Suppressor macrophage (primary cell): ENCODE measurements at regions not wholly inside any gene's neighbourhood (a gene's known extent, or its start where the extent isn't known, plus 50 kb on each side); places are given as distances from the start of the nearest gene placed in this dataset.

Experiments
- DNase-seq, 4 experiments: peaks; one replicate each; pipeline ENCODE4 v3.0.0-alpha.2; 2020 to 2022

DNA sequence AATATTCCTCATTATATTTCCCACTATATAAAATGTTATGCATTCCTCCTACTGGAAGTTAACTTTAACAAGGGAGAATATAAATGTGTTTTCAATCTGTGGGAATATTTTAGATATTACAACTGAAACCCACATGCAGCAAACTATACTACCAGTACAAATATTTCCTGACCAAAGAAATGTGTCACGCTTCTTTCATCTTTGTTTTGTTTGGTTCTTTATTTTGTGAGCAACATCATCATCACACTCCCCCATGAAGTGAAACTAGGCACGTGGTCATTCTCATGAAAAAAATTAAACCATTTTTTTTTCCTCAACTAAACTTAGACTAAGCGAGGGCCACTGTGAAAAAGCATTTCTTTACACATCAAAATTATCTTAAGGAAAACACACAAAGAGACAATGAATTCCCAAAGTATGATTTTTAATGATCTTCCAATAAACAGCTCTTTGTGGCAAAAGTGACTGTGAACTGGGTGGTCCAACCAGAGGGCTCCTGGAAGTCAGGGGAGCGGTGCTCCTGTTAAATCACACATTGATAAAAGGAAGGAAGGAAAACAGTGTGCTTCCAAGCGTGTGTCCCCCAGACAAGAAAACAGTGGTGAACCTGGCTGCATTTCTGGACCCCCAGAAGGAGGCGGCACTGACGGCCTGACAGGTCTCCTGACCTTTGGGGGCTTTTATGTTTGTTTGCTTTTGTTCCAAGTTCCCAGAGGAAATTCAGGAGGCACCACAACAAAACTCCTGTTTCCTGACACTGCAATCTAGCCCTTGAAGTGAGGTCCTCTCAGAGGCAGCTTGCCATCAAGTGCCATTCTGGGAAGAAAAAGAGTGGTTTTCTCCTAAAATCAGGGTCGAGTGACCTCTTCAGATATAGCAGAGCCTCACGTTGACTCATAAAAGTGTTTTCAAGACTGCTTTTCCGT, 166.8 kb upstream of the FOXQ1 start:
- DNase-seq = no peak

DNA sequence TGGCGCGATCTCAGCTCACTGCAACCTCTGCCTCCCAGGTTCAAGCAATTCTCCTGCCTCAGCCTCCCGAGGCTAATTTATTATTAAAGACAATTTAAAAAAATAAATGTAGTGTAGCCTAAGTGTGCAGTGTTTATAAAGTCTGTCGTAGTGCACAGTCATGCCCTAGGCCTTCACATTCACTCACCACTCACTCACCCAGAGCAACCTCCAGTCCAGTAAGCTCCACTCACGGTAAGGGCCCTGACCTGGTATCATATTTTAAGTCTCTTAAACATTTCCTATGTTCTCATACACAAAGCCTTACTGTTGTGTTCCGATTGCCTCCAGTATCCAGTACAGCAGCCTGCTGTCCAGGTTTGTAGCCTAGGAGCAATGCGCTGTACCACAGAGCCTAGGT, 168.2 kb upstream of the FOXQ1 start:
- DNase-seq = no peak

DNA sequence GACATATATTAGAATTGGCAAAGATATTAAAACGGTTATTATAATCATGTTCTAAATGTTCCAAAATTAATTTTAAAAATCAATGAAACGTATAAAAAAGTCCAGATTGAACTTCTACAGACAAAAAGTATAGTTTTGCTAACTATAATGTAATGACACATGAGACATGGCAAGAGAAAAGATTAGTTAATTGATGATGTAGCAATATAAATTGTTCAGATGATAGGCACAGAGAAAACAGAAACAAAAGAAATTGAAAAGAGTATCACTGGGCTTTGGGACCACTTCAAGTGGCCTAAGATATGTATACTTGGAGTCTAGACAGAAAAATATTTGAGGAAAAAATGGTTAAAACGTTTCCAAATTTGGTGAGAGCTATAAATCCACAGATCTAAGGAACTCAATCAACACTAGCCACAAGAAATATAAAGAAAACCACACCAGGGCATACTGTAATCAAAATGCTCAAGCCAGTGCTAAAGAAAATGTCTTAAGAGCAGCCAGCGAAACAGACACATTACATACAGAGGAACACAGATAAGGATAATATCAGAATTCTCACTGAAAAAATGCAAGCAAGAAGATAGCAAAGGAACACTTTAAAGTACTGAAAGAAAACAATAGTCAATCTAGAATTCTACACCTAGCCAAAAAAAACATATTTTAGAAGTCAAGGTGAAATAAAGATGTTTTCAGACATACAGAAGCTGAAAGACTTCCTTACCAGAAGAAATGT, 172.6 kb upstream of the FOXQ1 start:
- no peak for DNase-seq

DNA sequence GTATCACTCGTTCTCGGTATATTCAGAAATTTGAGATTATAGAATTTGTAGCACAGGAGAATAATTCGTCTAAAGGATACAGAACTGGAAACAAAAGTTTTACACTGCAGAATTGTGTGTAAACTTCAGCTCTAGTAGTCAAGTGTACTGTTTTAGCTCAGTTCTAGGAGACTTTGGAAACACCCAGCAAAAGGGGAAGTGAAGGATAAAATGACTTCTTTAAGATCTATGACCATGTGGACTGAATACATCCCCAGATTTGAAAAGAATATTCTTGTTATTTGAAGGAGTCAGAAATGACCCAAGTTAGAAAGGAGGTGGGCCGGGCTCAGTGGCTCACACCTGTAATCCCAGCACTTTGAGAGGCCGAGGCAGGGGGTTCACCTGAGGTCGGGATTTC, 174.0 kb upstream of the FOXQ1 start:
- DNase-seq = no peak

DNA sequence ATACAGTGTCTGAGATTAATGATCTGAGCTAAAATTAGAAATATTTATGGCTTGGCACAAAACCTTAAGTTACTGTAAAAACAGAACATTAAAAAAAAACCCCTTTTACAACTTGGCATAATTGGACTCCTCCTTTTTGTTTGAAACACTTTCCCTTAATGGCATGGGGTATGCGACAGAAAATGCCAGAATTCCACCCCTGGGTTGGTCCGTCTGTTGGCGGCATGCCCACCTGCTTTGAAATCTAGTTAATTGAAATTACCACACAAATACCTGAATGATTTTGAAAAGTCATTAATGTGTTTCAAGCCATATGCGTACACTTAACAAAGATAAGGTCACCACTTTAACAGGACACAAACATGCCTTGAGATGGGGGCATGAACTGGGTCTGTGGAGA, 175.1 kb upstream of the FOXQ1 start:
- DNase-seq = no peak

DNA sequence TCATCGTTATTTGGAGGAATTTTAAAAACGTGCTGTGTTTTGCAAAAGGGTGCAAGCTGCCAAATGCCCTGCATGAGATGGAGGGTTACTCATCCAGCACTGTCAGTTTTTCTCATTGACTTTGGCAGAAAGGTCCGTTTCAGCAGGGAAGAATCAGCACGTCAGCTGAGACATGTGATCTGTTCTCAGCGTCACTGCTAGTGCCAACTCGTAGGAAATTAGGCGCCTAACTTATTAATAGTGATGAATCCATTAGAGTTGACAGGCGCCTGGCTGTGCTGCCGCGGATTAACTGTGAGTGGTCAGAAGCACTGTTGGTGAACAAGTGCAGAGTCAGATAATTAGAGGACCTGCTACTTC, 175.5 kb upstream of the FOXQ1 start:
- no peak for DNase-seq

DNA sequence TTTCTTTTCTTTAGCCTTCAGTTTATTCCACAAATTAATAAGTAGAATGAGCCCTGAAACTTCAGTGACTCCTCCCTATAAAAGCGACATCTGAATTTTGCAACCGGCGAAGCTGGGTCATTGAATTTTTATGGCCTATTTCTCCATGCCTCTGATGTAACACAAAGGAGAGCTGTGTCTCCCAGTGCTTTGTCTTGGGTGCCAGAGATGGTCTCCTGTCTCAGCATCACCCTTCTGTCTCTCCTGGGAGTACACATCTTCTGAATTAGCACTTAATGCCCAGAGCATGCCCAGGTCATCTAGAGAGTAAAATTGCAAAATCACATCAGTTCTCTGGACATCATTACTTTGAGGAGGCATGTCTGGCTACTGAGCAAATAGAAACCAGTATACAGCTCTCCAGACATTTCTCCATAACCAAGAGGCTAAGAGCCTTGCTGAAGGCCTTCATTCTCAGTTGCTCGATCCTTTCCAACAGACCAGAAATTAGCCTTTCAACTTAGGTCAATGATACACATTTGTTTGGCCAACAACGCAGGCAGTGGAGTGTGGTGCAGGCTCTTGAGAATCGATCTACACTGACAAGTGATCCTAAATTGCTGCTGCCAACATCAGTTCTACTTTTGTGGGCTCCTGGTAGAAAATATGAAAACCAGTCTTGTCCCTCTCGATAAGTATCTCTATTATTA, 176.0 kb upstream of the FOXQ1 start:
- DNase-seq = no peak

DNA sequence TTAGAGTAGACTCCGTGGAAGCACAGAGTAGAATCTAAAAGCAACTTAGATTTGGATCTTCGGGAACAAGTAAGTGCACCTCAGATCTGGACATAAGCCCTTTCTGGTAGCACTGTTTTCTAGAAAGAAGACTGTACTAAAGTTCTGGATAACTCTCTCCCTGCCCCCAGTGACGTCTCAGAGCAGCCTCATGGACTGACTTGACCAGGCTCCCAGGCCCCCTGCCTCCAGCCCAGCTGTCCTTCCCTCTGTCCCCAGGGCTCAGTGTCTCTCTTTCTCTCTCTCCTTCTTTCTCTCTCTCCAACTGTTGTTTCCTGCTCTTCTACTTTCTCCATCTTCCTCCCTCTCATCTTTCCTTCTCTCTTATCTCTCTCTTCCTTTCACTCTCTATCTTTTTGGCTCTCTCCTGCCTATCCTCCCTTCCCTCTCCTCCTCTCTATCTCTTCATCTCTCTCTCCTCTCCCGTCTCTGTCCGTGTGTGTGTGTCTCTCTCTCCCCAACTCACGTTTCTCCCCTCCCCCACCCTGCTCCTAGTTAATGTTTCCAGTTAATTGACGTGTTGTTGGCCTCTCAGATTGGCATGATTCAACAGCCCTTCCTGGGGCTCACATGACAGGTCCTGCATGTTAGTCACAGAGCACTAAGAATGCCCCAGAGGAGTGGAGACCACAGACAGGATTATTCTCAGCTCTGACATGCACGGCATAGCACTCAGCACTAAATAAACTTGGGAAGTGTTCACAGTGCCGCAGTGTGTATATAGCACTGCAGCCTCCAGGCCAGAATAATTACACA, 180.4 kb upstream of the FOXQ1 start:
- DNase-seq = no peak

DNA sequence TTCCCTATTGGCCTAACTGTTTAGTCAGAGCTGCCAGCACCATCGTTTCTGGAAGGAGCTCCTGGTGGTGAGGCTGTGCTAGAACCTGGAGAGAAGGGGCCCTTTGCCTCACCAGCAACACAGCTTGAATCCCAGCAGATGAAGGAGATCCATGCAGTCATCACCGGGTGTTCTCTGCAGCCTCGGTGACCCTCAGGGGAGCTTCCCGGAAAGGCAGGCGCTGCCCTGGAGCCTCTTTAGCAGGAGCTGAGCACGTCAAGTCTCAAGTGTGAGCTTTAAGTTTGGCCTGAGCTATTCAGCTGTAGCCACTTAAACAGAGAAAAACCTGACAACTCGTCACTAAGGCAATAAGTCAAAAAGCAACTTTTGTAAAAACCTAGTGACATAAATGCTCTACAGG, 181.2 kb upstream of the FOXQ1 start:
- no peak for DNase-seq

DNA sequence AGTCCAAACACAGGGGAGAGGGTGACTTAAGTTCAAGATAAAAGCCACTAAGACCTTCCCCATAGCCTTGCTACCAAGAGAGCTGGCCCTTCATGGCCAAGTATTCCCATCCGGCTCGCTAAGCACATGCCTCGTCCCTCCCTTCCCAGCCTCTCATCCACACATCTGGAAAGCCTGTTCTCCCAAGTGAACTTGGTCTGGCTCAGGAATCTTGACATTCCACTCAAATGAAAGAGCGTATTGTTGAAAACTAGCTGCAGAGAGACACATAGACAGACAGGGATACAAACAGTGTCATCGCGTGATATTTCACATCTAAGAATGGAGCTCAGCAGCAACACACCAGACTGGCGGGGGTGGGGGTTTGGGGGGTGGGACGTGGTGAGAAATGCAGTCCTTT, 182.8 kb upstream of the FOXQ1 start:
- DNase-seq = no peak

DNA sequence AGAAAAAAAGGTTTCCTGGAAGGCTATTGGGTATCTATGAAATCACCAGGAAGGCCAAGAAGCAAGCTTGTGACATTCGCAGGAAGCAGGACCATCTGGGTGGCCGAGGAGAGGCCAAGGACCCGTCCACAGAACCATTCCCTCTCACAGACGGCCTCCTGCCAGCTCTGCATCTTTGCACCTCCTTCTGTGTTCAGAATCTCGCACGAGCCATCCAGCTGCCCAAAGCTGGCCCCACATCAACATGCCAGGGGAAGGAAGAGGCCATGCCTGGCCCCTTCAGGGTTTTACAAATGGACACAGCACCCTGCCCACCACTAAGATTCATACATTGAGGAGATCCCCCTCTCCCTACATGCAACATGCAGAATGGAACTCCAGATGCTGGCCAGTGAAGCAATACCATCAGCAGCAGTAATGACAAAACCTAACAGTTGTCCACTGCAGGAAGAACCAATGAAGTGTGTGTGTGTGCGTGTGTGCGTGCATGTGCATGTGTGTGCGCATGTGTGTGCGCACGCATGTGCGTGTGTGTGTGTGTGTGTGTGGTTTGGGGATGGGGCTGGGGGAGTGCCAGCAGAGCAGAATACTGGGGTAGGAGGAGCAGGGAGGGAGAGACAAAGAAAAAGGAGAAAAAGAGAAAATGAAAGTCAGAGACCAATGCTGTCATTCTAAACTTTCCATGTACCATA, 184.2 kb upstream of the FOXQ1 start:
- DNase-seq = no peak

DNA sequence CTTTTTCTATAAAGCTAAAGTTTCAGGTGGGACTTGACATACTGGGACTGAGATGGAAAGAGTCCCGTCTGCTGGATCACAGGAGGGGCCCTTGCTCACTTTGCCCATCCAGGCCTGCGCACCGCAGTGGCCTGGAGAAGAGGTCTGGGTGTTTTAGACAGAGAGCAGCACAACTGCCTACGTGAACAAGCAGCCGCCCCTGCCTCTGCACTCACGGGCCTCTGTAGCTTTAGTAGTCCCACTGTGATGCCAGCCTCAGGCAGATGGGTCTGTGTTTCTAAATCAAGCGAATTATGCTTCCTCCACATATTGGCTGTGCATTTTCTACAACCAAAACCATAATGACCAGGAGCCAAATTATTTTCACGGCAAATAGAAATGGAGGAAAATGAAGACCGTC, 184.8 kb upstream of the FOXQ1 start:
- no peak for DNase-seq

DNA sequence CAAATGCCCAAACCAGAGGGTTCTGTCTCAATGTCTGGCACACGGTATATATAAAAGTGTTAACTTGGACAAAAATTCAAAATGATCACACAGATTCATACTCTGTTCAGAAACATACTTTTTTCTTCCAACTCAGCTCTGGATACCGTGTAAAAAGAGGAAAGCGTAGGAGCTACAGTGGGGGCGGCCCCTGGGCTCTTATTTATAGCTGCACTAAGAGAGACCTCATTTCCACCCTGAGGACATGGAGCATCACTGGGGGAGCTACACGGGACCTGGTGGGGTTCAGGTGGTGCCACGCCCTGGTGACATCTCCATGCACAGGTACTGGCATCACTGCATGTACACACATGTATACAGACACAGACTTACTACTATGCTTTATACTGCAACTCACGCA, 185.9 kb upstream of the FOXQ1 start:
- no peak for DNase-seq

DNA sequence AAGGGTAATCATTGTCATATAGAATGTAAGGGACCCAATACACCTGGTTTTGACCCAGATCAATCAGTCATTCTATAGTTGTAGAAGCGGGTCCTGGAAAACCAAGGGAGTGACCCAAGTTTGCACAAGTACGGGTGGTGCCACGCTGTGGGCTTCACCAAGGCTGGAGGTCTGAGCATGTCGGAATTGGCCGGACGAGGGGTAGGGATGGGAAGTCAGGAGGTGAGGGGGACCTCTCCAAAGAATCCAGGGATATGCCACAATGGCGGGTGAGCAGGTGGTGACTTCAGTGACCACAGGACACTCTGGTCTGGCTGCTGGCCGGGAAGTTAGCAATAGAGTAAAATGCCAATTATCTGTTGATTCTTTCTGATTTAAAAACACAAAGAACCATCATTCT, 186.6 kb upstream of the FOXQ1 start:
- no peak for DNase-seq

DNA sequence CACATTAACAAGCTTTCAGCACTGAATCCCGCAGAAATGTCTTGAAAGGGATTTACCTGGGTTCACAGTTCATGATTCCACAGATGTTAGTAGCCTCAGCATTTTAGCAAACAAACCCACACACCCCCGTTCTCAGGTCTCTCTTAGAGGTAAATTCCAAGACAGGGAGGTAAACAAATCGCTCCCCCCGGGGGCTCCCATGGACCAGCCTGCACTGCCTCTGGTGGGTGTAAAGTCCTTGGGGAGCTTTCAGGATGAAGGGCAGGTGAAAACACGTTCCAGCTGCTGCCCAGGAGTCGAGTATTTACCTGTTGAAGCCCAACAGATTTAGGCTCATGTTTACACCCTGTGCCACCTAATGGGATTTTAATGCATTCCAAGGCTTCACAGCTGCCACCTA, 187.0 kb upstream of the FOXQ1 start:
- DNase-seq = no peak

DNA sequence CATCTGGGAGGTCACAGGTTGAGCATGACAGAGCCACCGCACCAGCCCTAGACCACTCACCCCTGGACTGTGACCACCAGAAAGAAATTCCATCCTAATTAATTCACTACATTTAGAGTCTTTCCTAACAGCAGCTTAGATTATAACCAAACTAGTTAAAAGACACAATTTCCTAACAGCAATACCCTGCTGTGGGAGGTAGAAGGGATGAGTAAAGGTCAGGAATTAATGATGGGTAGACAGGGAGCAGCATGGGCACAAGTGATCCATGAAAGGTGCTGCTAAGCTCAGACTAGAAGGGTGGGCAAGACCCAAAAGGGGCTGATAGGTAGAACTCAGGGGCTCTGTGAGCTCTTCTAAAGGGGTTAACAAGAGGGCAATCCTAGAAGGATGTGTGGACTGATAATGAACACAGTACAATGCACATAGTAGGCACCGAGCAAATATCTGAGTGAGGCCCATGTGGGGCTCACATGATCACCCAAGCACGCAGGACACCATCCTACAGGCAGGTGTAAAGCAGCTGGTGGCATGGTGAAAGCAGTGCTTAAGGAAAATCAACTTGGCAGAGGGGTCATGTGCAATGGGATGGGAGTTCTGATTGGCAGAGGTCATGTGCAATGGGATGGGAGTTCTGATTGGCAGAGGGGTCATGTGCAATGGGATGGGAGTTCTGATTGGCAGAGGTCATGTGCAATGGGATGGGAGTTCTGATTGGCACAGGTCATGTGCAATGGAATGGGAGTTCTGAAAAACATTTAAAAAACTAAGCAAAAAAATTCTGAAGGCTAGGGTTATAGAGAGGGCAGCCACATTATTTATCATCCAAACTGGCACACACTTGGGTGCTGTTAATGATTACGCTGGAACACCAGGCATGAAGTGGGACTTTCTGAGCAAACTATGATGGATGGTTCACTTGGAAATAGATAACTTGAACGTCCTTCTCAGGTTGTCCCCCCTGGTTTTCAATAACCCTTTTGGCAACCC, 188.2 kb upstream of the FOXQ1 start:
- no peak for DNase-seq

DNA sequence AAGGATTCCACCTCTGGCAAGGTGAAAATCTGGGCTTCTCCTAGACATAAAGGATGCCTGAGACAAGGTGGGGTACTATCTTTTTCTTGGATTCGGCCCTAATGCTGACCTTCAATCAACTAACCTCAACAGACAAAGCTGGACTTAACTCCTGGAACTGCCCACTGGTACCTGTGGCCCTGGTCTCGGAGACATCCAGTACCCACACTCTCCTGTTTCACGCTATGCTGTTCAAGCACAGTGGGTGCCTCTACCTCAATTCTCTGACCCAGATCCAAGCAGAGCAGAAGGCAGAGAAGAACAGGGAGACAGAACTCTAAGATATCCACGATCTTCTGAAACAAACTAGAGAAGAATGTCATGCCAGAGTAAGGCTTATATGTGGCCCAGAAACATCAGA, 189.8 kb upstream of the FOXQ1 start:
- DNase-seq = no peak

DNA sequence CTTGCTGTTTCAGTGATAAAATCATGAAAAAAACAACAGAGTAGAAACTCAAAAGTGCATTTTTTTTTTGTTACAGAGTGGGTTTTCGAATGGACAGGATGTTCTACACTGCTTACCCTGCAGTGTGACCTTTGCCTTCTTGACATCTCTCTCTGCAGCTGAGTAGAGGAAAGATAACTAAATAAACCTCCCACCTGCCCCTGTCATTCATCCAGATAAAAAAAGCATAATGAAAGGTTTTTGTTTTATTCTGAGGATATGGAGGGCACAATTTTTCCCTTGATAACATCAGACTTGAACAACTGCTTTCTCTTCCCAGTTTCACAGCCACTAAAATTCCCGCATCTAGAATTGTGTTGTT, 193.6 kb upstream of the FOXQ1 start:
- DNase-seq = no peak

DNA sequence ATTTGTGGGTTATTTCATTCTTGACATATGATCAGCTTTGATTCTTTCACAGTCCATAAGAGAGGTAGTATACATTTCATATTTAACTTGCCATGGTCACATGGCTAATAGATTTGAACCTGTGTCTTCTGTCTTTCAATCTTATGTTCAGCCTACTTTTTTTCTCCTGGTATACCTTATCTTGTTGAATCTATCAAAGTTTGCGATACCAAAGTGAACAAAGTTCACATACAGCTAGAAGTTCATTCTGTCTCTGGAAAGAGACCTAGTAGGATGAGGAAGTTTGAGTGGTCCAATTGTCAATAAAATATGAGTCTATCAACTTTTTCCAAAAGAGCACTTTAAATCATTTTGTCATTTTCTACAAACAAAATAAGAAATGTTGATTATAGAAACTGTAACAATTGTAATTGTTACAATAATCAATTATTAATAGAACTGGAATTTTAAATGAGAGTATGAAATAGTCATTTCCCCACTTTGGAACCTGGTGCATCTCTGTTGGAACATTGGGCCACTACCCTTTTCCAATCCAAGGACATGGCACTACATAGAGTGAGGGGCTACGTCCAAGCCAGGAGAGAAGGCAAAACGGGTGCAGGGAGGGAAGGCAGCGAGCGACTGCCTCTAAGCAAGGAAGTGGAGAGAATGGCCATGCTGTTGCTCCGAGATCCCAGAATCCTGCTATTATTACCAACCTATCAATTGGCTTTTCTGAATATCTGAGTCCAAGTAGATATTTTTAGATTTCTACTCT, 194.2 kb upstream of the FOXQ1 start:
- no peak for DNase-seq

DNA sequence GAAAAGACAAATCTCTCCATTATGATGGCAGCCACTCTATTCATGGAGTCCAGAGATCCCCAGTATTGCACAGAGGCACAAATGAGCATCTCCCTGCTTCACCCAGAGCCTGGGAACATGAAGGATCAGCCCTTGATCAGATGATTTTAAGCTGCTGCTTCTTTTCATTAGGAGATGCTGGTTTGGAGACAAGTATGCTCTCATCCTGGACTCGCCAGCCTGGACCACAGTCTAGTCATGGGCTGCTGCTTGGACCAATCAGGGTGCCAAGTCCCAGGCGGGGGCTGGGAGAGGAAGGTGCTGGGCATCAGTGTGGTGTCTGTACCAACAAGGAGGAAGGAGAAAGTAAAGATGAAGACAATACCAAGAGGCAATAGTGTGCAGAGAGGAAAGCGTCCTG, 195.7 kb upstream of the FOXQ1 start:
- DNase-seq = no peak
